Peyer's patch (tissue), 4 donors: ENCODE measurements at regions not wholly inside any gene's neighbourhood (a gene's known extent, or its start where the extent isn't known, plus 50 kb on each side); places are given as distances from the start of the nearest gene placed in this dataset.

Experiments
- DNase-seq, 3 donors: peaks; one replicate each; pipeline ENCODE4 v3.0.0-alpha.2; 2017 to 2019
- H3K27ac ChIP-seq, 4 donors: fragments of 200-600 bp; sonication (generic); one replicate each; pipeline ENCODE4 v1.5.1; 2016 to 2019
- H3K27me3 ChIP-seq, 2 donors: fragments of 200-600 bp; sonication (generic); one replicate each; pipeline ENCODE4 v1.5.1; 2019
- H3K36me3 ChIP-seq, 3 donors: fragments of 200-600 bp; sonication (generic); one replicate each; pipeline ENCODE4 v1.5.1; 2016 to 2019
- H3K4me1 ChIP-seq, 4 donors: fragments of 200-600 bp; sonication (generic); one replicate each; pipeline ENCODE4 v1.5.1; 2016 to 2019
- H3K4me3 ChIP-seq, 4 donors: fragments of 200-600 bp; sonication (generic); 1 replicate in 3 of 4; 2 replicates in 1 of 4; pipeline ENCODE4 v1.5.1; 2016 to 2019; ENCODE audit warnings: mild to moderate bottlenecking in 1 of 4
- H3K9me3 ChIP-seq, 4 donors: fragments of 200-600 bp; sonication (generic); one replicate each; pipeline ENCODE4 v1.5.1; 2016 to 2019; ENCODE audit warnings: mild to moderate bottlenecking in 1 of 4
- POLR2A ChIP-seq, 2 donors: fragments of 450-650 bp; IDR thresholded peaks; one replicate each; pipeline ENCODE4 v1.5.1; 2017; ENCODE audit warnings: antibody characterized with exemption in 2 of 2, mild to moderate bottlenecking in 2 of 2, moderate library complexity in 2 of 2
- TF ChIP-seq, protein P1 (sequence below), 6 experiments: fragments of 450-650 bp in 4 of 6; fragments of 200-600 bp in 2 of 6; sonication (generic) in 1 of 6; IDR thresholded peaks; one replicate each; pipeline ENCODE4 v1.5.1; 2017 to 2019; ENCODE audit warnings: antibody characterized with exemption in 6 of 6, mild to moderate bottlenecking in 3 of 6, moderate library complexity in 1 of 6

DNA sequence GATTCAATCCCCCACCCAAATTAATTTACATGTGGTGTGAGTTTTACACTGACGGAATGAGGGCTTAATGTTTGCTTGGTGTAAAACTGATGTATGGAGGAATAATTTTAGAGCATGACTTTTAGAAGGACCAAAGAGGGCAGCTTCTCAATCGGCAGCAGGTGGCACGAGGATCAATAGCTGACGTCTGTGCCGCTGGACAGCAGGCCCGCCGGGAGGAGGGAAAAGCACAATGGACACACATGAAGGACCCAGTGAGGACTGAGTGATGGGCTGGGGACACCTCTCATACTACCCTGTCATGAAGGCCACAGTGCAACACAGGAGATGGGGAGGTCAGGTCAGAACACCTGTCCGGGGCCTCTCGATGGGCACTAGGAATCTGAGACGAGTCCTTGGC, 61.4 kb upstream of the NSMCE3 start:
- Histone ChIP-seq H3K27me3 (no peaks in the 10 kb centered on the region), H3K4me1 (no peaks in the 10 kb centered on the region), H3K4me3 (no peak overlapping the region), H3K27ac (no peak overlapping the region), H3K36me3 (no peaks in the 10 kb centered on the region), H3K9me3 (peaks cover 0 to 2% (median 0%) of the 10 kb centered on the region in 4 donors)
- DNase-seq, result no peak
- TF ChIP-seq, protein P1, sequence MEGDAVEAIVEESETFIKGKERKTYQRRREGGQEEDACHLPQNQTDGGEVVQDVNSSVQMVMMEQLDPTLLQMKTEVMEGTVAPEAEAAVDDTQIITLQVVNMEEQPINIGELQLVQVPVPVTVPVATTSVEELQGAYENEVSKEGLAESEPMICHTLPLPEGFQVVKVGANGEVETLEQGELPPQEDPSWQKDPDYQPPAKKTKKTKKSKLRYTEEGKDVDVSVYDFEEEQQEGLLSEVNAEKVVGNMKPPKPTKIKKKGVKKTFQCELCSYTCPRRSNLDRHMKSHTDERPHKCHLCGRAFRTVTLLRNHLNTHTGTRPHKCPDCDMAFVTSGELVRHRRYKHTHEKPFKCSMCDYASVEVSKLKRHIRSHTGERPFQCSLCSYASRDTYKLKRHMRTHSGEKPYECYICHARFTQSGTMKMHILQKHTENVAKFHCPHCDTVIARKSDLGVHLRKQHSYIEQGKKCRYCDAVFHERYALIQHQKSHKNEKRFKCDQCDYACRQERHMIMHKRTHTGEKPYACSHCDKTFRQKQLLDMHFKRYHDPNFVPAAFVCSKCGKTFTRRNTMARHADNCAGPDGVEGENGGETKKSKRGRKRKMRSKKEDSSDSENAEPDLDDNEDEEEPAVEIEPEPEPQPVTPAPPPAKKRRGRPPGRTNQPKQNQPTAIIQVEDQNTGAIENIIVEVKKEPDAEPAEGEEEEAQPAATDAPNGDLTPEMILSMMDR (IDR thresholded peaks at IDR 0.05), result no peak
- no peak for TF ChIP-seq POLR2A (IDR thresholded peaks at IDR 0.05)

DNA sequence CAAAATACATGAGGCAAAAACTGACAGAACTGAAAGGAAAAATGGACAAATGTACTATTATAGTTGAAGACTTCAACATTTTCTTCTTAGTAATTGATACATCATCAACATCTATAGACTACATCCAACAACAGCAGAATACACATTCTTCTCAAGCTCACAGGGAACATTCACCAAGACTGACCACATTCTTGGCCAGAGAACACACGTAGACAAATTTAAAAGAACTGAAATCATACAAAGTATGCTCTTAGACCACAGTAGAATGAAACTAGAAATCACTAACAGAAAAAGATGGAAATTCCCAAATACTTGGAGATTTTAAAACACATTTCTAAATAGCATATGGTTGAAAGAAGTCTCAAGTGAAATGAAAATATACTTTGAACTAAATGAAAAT, 55.1 kb upstream of the NSMCE3 start:
- Histone ChIP-seq H3K9me3 (peaks cover 0 to 2% (median 0%) of the 10 kb centered on the region in 4 donors), H3K4me3 (no peak overlapping the region), H3K27ac (no peak overlapping the region), H3K27me3 (no peaks in the 10 kb centered on the region), H3K36me3 (no peaks in the 10 kb centered on the region), H3K4me1 (no peaks in the 10 kb centered on the region)
- TF ChIP-seq POLR2A (IDR thresholded peaks at IDR 0.05), result no peak
- TF ChIP-seq, protein P1 (IDR thresholded peaks at IDR 0.05), result no peak
- DNase-seq, result no peak

DNA sequence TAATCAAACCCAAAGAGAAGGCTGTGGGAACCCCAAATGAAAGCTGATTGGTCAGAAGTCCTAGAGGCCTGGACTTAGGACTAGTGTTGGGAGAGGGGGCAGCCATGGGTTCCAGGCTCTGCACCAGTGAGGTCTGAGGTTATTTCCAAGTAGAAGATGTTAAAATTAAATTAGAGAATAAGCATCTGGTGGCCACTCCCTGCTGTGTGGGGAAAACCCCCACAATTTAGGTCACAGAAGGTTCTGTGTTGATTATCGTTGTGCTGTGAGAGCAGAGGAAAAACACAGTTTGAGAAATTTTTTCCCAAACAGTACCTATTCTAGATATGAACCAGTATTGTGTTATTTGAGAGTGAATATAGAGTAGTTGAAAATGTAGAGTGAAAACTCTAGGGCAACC, 53.9 kb upstream of the NSMCE3 start:
- DNase-seq, result no peak
- TF ChIP-seq, protein P1 (IDR thresholded peaks at IDR 0.05), result no peak
- no peak for TF ChIP-seq POLR2A (IDR thresholded peaks at IDR 0.05)
- no peaks in the 10 kb centered on the region for H3K36me3 ChIP-seq

DNA sequence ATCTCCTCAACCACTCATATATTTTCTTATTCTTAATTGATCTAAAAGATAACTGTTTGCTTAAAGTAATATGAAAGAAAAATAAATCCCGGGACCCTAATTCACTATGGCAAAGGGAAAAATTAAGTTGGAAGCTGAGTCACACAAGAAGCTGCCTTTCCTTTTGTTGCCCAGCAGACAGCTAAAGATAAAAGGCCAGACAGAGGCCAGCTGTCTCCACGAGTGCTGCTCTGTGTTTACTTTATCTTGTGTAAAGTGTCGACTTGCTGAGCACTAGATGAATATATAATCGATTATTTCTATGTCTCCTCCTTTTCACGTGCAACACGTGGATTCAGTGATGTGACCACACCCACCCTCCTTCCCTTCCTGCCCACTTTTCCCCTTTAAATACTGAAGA, 52.8 kb upstream of the NSMCE3 start:
- H3K27ac ChIP-seq, result no peak overlapping the region
- H3K27me3 ChIP-seq, result no peaks in the 10 kb centered on the region
- H3K9me3 ChIP-seq, result peaks cover 0 to 2% (median 0%) of the 10 kb centered on the region in 4 donors
- H3K4me1 ChIP-seq, result no peaks in the 10 kb centered on the region
- TF ChIP-seq, protein P1 (IDR thresholded peaks at IDR 0.05), result no peak
- no peak for TF ChIP-seq POLR2A (IDR thresholded peaks at IDR 0.05)
- DNase-seq, result no peak
- H3K36me3 ChIP-seq, result no peaks in the 10 kb centered on the region
- no peak overlapping the region for H3K4me3 ChIP-seq

More for the DNA sequence above, 53.9 kb upstream of the NSMCE3 start:
- no peak overlapping the region for H3K4me3 ChIP-seq
- H3K27ac ChIP-seq, result no peak overlapping the region
- H3K27me3 ChIP-seq, result no peaks in the 10 kb centered on the region
- H3K4me1 ChIP-seq, result no peaks in the 10 kb centered on the region
- peaks cover 0 to 2% (median 0%) of the 10 kb centered on the region in 4 donors for H3K9me3 ChIP-seq

DNA sequence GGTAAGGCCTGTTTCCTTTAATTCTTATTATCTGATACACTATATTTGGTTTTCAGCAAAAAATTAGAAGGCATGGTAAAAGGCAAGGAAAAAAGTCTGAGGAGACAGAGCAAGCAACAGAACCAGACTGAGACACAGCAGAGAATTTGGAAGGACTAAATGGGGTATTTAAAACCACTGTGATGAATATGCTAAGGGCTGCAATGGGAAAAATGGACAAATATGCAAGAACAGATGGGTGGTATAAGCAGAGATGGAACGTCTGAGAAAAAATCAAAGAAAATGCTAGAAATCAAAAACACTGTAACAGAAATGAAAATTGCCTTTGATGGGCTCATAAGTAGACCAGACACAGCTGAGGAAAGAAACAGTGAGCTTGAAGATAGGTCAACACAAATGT, 50.8 kb upstream of the NSMCE3 start:
- no peaks in the 10 kb centered on the region for H3K9me3 ChIP-seq
- no peak for DNase-seq
- no peak overlapping the region for H3K4me3 ChIP-seq
- H3K27me3 ChIP-seq, result no peaks in the 10 kb centered on the region
- H3K36me3 ChIP-seq, result no peaks in the 10 kb centered on the region
- H3K27ac ChIP-seq, result no peak overlapping the region
- H3K4me1 ChIP-seq, result no peaks in the 10 kb centered on the region
- TF ChIP-seq, protein P1 (IDR thresholded peaks at IDR 0.05), result no peak
- no peak for TF ChIP-seq POLR2A (IDR thresholded peaks at IDR 0.05)

DNA sequence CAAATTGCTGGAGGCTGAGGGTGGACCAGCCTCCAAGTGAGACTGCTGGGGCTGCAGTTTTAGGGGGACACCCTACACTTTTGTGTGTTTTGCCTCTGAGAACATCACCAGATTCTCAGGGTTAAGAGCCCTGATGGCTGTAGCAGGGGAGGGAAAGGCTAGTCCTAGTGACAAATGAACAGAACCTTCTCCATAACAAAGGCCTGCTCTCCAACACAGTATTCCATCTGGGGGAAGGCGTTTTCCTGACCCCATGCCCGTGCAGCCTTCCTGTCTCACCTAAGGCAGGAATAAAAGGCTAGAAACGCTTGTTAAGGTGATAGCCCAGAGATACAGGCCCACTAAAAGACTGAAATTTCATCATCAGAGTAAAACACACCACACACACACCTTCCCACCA, 50.2 kb upstream of the NSMCE3 start:
- Histone ChIP-seq H3K36me3 (no peaks in the 10 kb centered on the region), H3K9me3 (no peaks in the 10 kb centered on the region), H3K4me3 (no peak overlapping the region), H3K4me1 (no peaks in the 10 kb centered on the region), H3K27ac (no peak overlapping the region), H3K27me3 (no peaks in the 10 kb centered on the region)
- no peak for DNase-seq
- TF ChIP-seq, protein P1 (IDR thresholded peaks at IDR 0.05), result no peak
- TF ChIP-seq POLR2A (IDR thresholded peaks at IDR 0.05), result no peak
